CD4-positive, alpha-beta memory T cell (primary cell): ENCODE measurements at regions not wholly inside any gene's neighbourhood (a gene's known extent, or its start where the extent isn't known, plus 50 kb on each side); places are given as distances from the start of the nearest gene placed in this dataset.

Experiments
- CTCF ChIA-PET: fragments of 350-600 bp; sonication (Branson Sonifier 250); formaldehyde crosslinking; loops from one replicate; lab custom pipeline; 2021; ENCODE audit warnings: inconsistent platforms; ENCODE audit not compliant: partially characterized antibody; lab: Charles Lee
- POLR2A ChIA-PET: fragments of 350-600 bp; sonication (Branson Sonifier 250); formaldehyde crosslinking; loops from one replicate; lab custom pipeline; 2021; ENCODE audit not compliant: partially characterized antibody; lab: Charles Lee
- DNase-seq, 5 donors: peaks; one replicate each; pipeline versions ENCODE4 v3.0.0 to v3.0.0-alpha.2; 2020 to 2022; ENCODE audit warnings: mixed read lengths in 1 of 5
- H3K27ac ChIP-seq: one replicate; pipeline ENCODE4 v1.7.0; 2013; ENCODE audit warnings: low read depth, low read length
- H3K27me3 ChIP-seq: 2 replicates; pipeline ENCODE4 v1.7.0; 2013; ENCODE audit warnings: mild to moderate bottlenecking, low read length, moderate library complexity; ENCODE audit not compliant: insufficient read depth
- H3K36me3 ChIP-seq: 2 replicates; pipeline ENCODE4 v1.7.0; 2013; ENCODE audit warnings: mild to moderate bottlenecking, low read length, moderate library complexity; ENCODE audit not compliant: insufficient read depth
- H3K4me1 ChIP-seq: 2 replicates; pipeline ENCODE4 v1.7.0; 2013; ENCODE audit warnings: mild to moderate bottlenecking, low read length, moderate library complexity; ENCODE audit not compliant: insufficient read depth
- H3K4me3 ChIP-seq, 2 donors: one replicate each; pipeline ENCODE4 v1.7.0; 2013; ENCODE audit warnings: low read length in 2 of 2, mild to moderate bottlenecking in 1 of 2
- H3K9me3 ChIP-seq, 2 donors: one replicate each; pipeline ENCODE4 v1.7.0; 2013; ENCODE audit warnings: low read length in 2 of 2, control low read depth in 1 of 2; ENCODE audit not compliant: control insufficient read depth in 1 of 2
- H3K27ac Mint-ChIP-seq, 7 donors: one replicate each; pipeline ENCODE4 v1.8.0; 2020 to 2021; ENCODE audit warnings: mixed read lengths in 7 of 7, mild to moderate bottlenecking in 6 of 7, inconsistent platforms in 3 of 7, moderate library complexity in 3 of 7
- H3K27me3 Mint-ChIP-seq, 2 donors: one replicate each; pipeline ENCODE4 v1.8.0; 2020 to 2021; ENCODE audit warnings: mixed read lengths in 2 of 2
- H3K36me3 Mint-ChIP-seq, 2 donors: one replicate each; pipeline ENCODE4 v1.8.0; 2020 to 2021; ENCODE audit warnings: mixed read lengths in 2 of 2, inconsistent platforms in 1 of 2, mild to moderate bottlenecking in 1 of 2
- H3K4me1 Mint-ChIP-seq, 4 donors: one replicate each; pipeline ENCODE4 v1.8.0; 2020 to 2021; ENCODE audit warnings: mixed read lengths in 4 of 4, mild to moderate bottlenecking in 1 of 4
- H3K4me3 Mint-ChIP-seq, 8 donors: one replicate each; pipeline ENCODE4 v1.8.0; 2020 to 2021; ENCODE audit warnings: mixed read lengths in 8 of 8, mild to moderate bottlenecking in 7 of 8, moderate library complexity in 6 of 8, inconsistent platforms in 3 of 8
- H3K9me3 Mint-ChIP-seq, 8 donors: one replicate each; pipeline ENCODE4 v1.8.0; 2020 to 2021; ENCODE audit warnings: mixed read lengths in 8 of 8, mild to moderate bottlenecking in 5 of 8, inconsistent platforms in 3 of 8, moderate library complexity in 1 of 8
- intact Hi-C: fragments of 100-400 bp; cut with micrococcal nuclease; formaldehyde crosslinking; loops from one replicate; pipeline ENCODE4 v1.15.1; 2023

DNA sequence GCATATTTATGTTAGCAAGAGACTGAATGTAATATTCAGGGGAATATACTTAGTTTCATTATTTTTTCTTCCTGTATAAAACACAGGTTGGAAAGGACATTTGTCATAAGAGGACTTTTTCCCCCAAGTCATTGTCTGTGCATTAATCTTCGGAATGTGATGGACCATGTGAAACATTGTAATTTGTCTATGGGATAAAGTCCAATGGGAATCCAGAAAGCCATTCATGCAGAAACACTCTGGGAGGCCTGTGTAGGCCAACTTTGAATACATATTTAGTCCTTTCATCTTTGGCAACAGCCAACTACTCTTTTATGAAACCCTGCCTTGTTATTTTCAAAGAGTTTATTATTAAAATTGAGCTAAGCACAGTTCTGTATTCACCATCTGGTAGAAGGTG lies 386.4 kb downstream of the PIK3C3 start:
- no peaks in the 10 kb centered on the region for H3K4me1 ChIP-seq
- Mint-ChIP-seq H3K27me3 (no peaks in the 10 kb centered on the region), H3K27ac (no peak overlapping the region), H3K36me3 (peaks cover 0 to 3% of the 10 kb centered on the region in 2 donors), H3K9me3 (peaks cover 0 to 9% (median 3%) of the 10 kb centered on the region in 8 donors), H3K4me1 (no peaks in the 10 kb centered on the region), H3K4me3 (no peak overlapping the region)
- no peaks in the 10 kb centered on the region for H3K27me3 ChIP-seq
- no peak for DNase-seq
- POLR2A ChIA-PET = no interaction called here
- intact Hi-C loops = no loop called here
- H3K27ac ChIP-seq = no peak overlapping the region
- no peak overlapping the region for H3K4me3 ChIP-seq
- no peaks in the 10 kb centered on the region for H3K36me3 ChIP-seq
- no peaks in the 10 kb centered on the region for H3K9me3 ChIP-seq
- CTCF ChIA-PET = no interaction called here

DNA sequence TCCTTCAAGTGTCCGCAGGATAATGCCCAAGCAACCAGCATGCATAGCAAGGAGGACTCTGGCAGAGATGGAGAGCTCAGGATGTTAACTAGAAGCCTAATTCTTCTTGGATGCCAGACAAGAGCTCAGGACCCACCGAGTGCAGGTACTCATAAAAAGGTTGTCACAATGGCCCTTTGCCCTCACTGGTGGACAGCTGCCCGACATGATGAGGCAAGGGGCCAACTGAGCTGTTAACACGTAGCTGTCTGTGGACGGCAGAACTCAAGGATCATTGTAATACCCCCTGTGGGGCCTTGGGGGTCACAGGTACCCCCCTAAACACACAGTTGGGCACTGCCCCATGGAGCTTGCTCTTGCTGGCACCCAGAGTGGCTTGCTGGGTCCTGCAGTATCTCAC lies 393.7 kb downstream of the PIK3C3 start:
- no peak overlapping the region for H3K4me3 Mint-ChIP-seq
- peaks cover 0 to 6% (median 0%) of the 10 kb centered on the region in 8 donors for H3K9me3 Mint-ChIP-seq
- H3K4me1 Mint-ChIP-seq = no peaks in the 10 kb centered on the region
- Histone ChIP-seq H3K4me1 (no peaks in the 10 kb centered on the region), H3K36me3 (no peaks in the 10 kb centered on the region), H3K27me3 (no peaks in the 10 kb centered on the region), H3K27ac (no peak overlapping the region), H3K4me3 (no peak overlapping the region), H3K9me3 (no peaks in the 10 kb centered on the region)
- DNase-seq = no peak
- ChIA-PET CTCF (no interaction called here), POLR2A (no interaction called here)
- H3K27ac Mint-ChIP-seq = no peak overlapping the region
- no peaks in the 10 kb centered on the region for H3K27me3 Mint-ChIP-seq
- intact Hi-C loops = no loop called here
- no peaks in the 10 kb centered on the region for H3K36me3 Mint-ChIP-seq

DNA sequence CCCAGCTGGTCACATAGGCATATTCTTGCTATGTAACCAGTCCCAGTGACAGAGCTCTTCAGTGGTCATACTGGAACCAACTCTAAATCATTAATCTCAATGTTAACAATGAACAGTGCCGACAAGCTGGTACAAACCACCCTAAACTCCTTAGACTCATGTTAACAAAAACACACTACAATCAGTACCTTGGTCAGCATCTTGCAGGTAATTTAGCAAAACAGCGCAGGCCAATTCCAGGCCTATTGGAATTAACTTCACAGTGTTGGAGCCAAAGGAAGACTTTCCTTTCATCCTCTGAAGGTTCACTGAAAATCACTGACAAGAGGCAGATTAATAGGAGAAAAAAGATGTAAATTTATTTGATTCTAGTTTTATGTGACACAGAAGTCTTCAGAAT lies 396.4 kb downstream of the PIK3C3 start:
- POLR2A ChIA-PET = no interaction called here
- no peak overlapping the region for H3K4me3 Mint-ChIP-seq
- no peaks in the 10 kb centered on the region for H3K36me3 ChIP-seq
- DNase-seq = no peak
- intact Hi-C loops = no loop called here
- H3K9me3 ChIP-seq = no peaks in the 10 kb centered on the region
- no peak overlapping the region for H3K4me3 ChIP-seq
- H3K36me3 Mint-ChIP-seq = no peaks in the 10 kb centered on the region
- no peak overlapping the region for H3K27ac ChIP-seq
- no peaks in the 10 kb centered on the region for H3K27me3 ChIP-seq
- H3K9me3 Mint-ChIP-seq = peaks cover 0 to 5% (median 0%) of the 10 kb centered on the region in 8 donors
- H3K27me3 Mint-ChIP-seq = no peaks in the 10 kb centered on the region
- H3K27ac Mint-ChIP-seq = no peak overlapping the region
- CTCF ChIA-PET = no interaction called here
- H3K4me1 Mint-ChIP-seq = no peaks in the 10 kb centered on the region
- no peaks in the 10 kb centered on the region for H3K4me1 ChIP-seq

DNA sequence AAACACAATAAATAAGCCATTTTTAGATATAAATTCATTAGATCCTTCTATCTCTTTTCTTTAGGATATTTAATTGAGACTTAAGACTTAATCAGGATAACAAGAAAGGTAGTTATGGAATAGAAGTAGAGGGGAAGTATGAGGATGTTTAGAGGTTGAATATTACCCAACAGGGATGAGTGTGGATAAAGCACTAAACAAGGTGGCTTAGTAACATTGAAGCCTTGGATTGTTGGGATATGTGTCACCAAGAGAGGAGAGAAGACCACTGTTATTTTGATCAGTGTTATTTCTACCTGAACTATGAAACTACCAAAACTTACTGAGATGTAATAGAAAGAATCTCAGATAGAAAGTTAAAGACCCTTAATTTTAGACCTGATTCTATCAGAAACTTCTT lies 405.7 kb downstream of the PIK3C3 start:
- Mint-ChIP-seq H3K27me3 (no peaks in the 10 kb centered on the region), H3K4me3 (no peak overlapping the region), H3K36me3 (no peaks in the 10 kb centered on the region), H3K4me1 (no peaks in the 10 kb centered on the region), H3K27ac (no peak overlapping the region), H3K9me3 (no peaks in the 10 kb centered on the region)
- Histone ChIP-seq H3K4me3 (no peak overlapping the region), H3K9me3 (no peaks in the 10 kb centered on the region), H3K27me3 (no peaks in the 10 kb centered on the region), H3K36me3 (no peaks in the 10 kb centered on the region), H3K4me1 (no peaks in the 10 kb centered on the region), H3K27ac (no peak overlapping the region)
- ChIA-PET POLR2A (no interaction called here), CTCF (no interaction called here)
- DNase-seq = no peak
- intact Hi-C loops = no loop called here

DNA sequence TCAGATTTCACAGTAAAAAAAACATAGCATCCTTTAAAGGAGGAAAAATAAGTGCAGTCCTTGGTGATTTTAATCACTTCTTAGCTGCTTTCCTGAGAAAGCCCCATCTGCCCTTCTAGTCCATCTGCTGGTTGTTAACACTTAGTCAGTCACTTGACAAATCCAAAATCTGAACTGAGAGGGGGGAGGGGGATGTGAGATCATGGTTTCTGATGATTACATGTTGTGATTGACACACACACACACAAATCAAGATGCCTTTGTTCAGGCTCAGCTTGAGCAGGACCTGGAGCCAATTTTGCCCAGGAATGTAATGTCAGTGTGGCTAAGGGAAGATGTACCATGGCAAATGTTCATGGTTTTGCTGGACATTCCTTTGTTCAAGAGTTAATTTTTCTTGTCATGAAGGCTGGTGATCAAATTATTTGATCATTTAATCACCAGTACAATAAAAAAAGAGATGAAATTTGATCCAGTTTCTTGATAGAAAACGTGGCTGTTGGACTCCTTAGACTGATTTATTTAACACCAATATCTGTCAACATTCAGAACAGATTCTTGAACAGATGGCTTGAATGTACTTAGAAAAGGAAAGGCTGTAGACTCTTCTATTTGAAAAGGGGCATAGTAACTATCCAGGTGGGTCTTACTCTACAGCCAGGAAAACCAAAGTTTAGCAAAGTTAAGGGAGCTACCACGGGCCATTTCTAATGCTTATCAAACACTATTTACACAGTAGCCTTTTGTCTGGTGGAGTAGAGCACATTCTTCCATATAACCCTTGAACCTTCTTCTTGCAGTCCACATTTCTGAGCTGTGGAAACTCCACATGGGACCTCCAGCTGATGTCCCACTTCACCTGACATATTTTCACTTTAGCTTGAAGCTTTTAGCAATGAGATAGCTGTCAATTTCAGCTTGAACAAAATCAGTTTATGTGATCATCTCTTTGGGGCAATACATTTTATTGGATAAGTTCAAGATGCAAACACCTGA lies 408.7 kb downstream of the PIK3C3 start:
- H3K36me3 Mint-ChIP-seq = no peaks in the 10 kb centered on the region

DNA sequence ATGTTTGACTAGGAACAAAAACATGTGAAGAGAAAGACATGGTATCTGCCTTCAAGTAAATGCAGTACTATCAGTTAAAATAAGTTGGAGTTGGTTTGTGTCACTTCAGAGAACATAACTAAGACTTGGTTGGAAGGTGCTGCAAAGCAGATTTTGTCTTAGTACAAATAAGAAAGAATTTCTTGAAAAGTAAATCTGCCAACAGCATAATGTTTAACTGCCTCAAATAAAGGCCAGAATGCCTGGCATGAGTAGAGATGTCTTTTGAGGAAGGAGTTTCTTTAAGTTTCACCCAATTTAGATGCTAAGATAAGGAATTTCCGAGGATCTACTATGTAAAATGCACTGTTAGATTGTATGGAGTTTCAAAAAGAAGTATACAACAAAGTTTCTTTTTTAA lies 409.7 kb downstream of the PIK3C3 start:
- no peaks in the 10 kb centered on the region for H3K36me3 ChIP-seq
- no peak for DNase-seq
- no peaks in the 10 kb centered on the region for H3K4me1 ChIP-seq
- Mint-ChIP-seq H3K9me3 (peaks cover 0 to 1% (median 0%) of the 10 kb centered on the region in 8 donors), H3K4me3 (no peak overlapping the region), H3K36me3 (no peaks in the 10 kb centered on the region), H3K4me1 (no peaks in the 10 kb centered on the region), H3K27me3 (no peaks in the 10 kb centered on the region), H3K27ac (no peak overlapping the region)
- ChIA-PET CTCF (no interaction called here), POLR2A (no interaction called here)
- H3K27me3 ChIP-seq = no peaks in the 10 kb centered on the region
- no peak overlapping the region for H3K27ac ChIP-seq
- H3K9me3 ChIP-seq = no peaks in the 10 kb centered on the region
- intact Hi-C loops = no loop called here
- H3K4me3 ChIP-seq = no peak overlapping the region

More for the DNA sequence above, 408.7 kb downstream of the PIK3C3 start:
- Mint-ChIP-seq H3K9me3 (peaks cover 0 to 1% (median 0%) of the 10 kb centered on the region in 8 donors), H3K4me1 (no peaks in the 10 kb centered on the region), H3K27me3 (no peaks in the 10 kb centered on the region), H3K4me3 (no peak overlapping the region), H3K27ac (no peak overlapping the region)
- H3K27ac ChIP-seq = no peak overlapping the region
- no peaks in the 10 kb centered on the region for H3K27me3 ChIP-seq
- H3K4me1 ChIP-seq = no peaks in the 10 kb centered on the region
- intact Hi-C loops = no loop called here
- H3K4me3 ChIP-seq = no peak overlapping the region
- no peaks in the 10 kb centered on the region for H3K36me3 ChIP-seq
- POLR2A ChIA-PET = no interaction called here
- CTCF ChIA-PET = no interaction called here
- DNase-seq = no peak
- H3K9me3 ChIP-seq = no peaks in the 10 kb centered on the region

DNA sequence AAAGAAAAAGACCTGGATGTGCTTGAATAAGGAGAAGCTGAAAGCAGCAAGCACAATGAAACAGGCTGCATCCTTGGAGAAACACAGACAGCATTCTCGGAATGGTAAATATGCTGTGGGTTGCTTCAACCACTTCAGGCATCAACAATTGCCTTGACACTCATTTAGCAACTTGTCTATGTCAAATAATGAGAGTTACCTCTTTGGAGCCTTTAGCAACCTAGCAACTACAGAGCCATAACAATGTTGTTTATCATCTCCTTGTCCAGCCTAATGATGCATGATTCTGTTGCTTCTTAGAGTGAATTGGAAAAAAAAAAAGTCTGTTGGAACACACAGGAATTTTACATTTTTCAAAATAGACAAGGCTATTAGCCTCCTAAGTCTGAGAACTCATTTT lies 410.6 kb downstream of the PIK3C3 start:
- Mint-ChIP-seq H3K9me3 (peaks cover 0 to 1% (median 0%) of the 10 kb centered on the region in 8 donors), H3K36me3 (no peaks in the 10 kb centered on the region), H3K4me3 (no peak overlapping the region), H3K4me1 (no peaks in the 10 kb centered on the region), H3K27ac (no peak overlapping the region), H3K27me3 (no peaks in the 10 kb centered on the region)
- no peaks in the 10 kb centered on the region for H3K9me3 ChIP-seq
- H3K4me1 ChIP-seq = no peaks in the 10 kb centered on the region
- no peaks in the 10 kb centered on the region for H3K36me3 ChIP-seq
- no peak overlapping the region for H3K4me3 ChIP-seq
- CTCF ChIA-PET = no interaction called here
- intact Hi-C loops = no loop called here
- H3K27ac ChIP-seq = no peak overlapping the region
- POLR2A ChIA-PET = no interaction called here
- no peak for DNase-seq
- H3K27me3 ChIP-seq = no peaks in the 10 kb centered on the region
